Body of pancreas (tissue), 4 donors: ENCODE measurements at regions not wholly inside any gene's neighbourhood (a gene's known extent, or its start where the extent isn't known, plus 50 kb on each side); places are given as distances from the start of the nearest gene placed in this dataset.

ENCODE experiments used
- ATAC-seq: fragments of 150-250 bp; one replicate; pipeline ENCODE4 v1.9.1; 2016
- DNase-seq, 4 donors: peaks; one replicate each; pipeline ENCODE4 v3.0.0-alpha.2; 2019
- H3K27ac ChIP-seq, 4 donors: fragments of 200-600 bp; sonication (generic); 1 replicate in 3 of 4; 2 replicates in 1 of 4; pipeline versions ENCODE4 v1.5.1 to v1.6.1; 2016 to 2019; ENCODE audit warnings: mild to moderate bottlenecking in 1 of 4, mixed read lengths in 1 of 4, moderate library complexity in 1 of 4
- H3K27me3 ChIP-seq, 2 donors: fragments of 200-600 bp; sonication (generic); one replicate each; pipeline ENCODE4 v1.6.0; 2016; ENCODE audit warnings: mild to moderate bottlenecking in 1 of 2
- H3K36me3 ChIP-seq, 2 donors: fragments of 200-600 bp; sonication (generic); replicated peaks in 1 of 2; 2 replicates each; pipeline ENCODE4 v1.5.1; 2016; ENCODE audit warnings: low read depth in 2 of 2; ENCODE audit not compliant: insufficient read depth in 1 of 2
- H3K4me1 ChIP-seq: fragments of 200-600 bp; sonication (generic); one replicate; pipeline ENCODE4 v1.6.0; 2016
- H3K4me3 ChIP-seq, 2 donors: fragments of 200-600 bp; sonication (generic); 1 replicate in 1 of 2; 2 replicates in 1 of 2; pipeline ENCODE4 v1.5.1; 2016 to 2019
- H3K9me3 ChIP-seq, 3 donors: fragments of 200-600 bp; sonication (generic); 1 replicate in 2 of 3; 2 replicates in 1 of 3; pipeline ENCODE4 v1.5.1; 2016
- CTCF ChIP-seq, 7 experiments: fragments of 450-650 bp in 4 of 7; fragments of 200-600 bp in 3 of 7; sonication (generic) in 3 of 7; IDR thresholded peaks; one replicate each; pipeline ENCODE4 v1.5.1; 2016 to 2019; ENCODE audit warnings: antibody characterized with exemption in 7 of 7
- POLR2A ChIP-seq, 3 donors: fragments of 450-650 bp; IDR thresholded peaks; one replicate each; pipeline ENCODE4 v1.6.1; 2016; ENCODE audit warnings: antibody characterized with exemption in 3 of 3, mild to moderate bottlenecking in 2 of 3
- WGBS, 2 donors: methylation state at CpG; one replicate each; pipeline ENCODE4 v1.1.5; 2017; 5-methylcytosine and 5-hydroxymethylcytosine counted together
- intact Hi-C: fragments of 100-400 bp; cut with DNase I; formaldehyde crosslinking; loops from one replicate; pipeline ENCODE4 v1.15.1; 2023

- Histone ChIP-seq H3K4me3 (no peak overlapping the region), H3K27ac (peak overlapping the region in 1 of 4 donors; percentile 18), H3K36me3 (no peaks in the 10 kb centered on the region), H3K9me3 (no peaks in the 10 kb centered on the region), H3K27me3 (no peaks in the 10 kb centered on the region), H3K4me1 (no peaks in the 10 kb centered on the region)
- ATAC-seq: no peak
- DNase-seq: peak in 1 of 4 donors; percentile 7
- TF ChIP-seq POLR2A (IDR thresholded peaks at IDR 0.05): no peak
- intact Hi-C loops: no loop called here
- 58 to 82% methylated on average over 1 to 2 of the region's 2 CpGs for WGBS, 2 donors
Measured at GRCh38 chrX:74251006-74251930, 52.7 kb upstream of the ZCCHC13 start.

- 77 to 83% methylated on average over 2 of the region's 2 CpGs for WGBS, 2 donors
- DNase-seq (no peak), ATAC-seq (no peak)
- no peaks in the 10 kb centered on the region for H3K9me3 ChIP-seq
- intact Hi-C loops: no loop called here
- TF ChIP-seq CTCF (IDR thresholded peaks at IDR 0.05) (no peak), POLR2A (IDR thresholded peaks at IDR 0.05) (no peak)
- no peak overlapping the region for H3K27ac ChIP-seq
- H3K4me1 ChIP-seq: no peaks in the 10 kb centered on the region
- H3K36me3 ChIP-seq: no peaks in the 10 kb centered on the region
- no peak overlapping the region for H3K4me3 ChIP-seq
- H3K27me3 ChIP-seq: no peaks in the 10 kb centered on the region
Measured at GRCh38 chrX:74250574-74250973, 53.4 kb upstream of the ZCCHC13 start.

GRCh38 chrX:74249963-74250362 is 54.0 kb upstream of the ZCCHC13 start:
- H3K27ac ChIP-seq: no peak overlapping the region
- intact Hi-C loops: no loop called here
- DNase-seq: no peak

GRCh38 chrX:74248889-74249288 is 55.1 kb upstream of the ZCCHC13 start:
- DNase-seq (no peak), ATAC-seq (no peak)
- intact Hi-C loops: no loop called here

More at GRCh38 chrX:74249963-74250362, 54.0 kb upstream of the ZCCHC13 start:
- TF ChIP-seq CTCF (IDR thresholded peaks at IDR 0.05) (no peak), POLR2A (IDR thresholded peaks at IDR 0.05) (no peak)
- WGBS, 2 donors: 74 to 88% methylated on average over 9 to 11 of the region's 11 CpGs
- H3K27me3 ChIP-seq: no peaks in the 10 kb centered on the region
- H3K9me3 ChIP-seq: no peaks in the 10 kb centered on the region
- no peak for ATAC-seq
- H3K4me1 ChIP-seq: no peaks in the 10 kb centered on the region
- no peaks in the 10 kb centered on the region for H3K36me3 ChIP-seq
- no peak overlapping the region for H3K4me3 ChIP-seq

GRCh38 chrX:74246524-74246923 is 57.5 kb upstream of the ZCCHC13 start:
- TF ChIP-seq POLR2A (IDR thresholded peaks at IDR 0.05) (no peak), CTCF (IDR thresholded peaks at IDR 0.05) (no peak)
- no peak for DNase-seq
- intact Hi-C loops: no loop called here
- ATAC-seq: no peak
- Histone ChIP-seq H3K9me3 (no peaks in the 10 kb centered on the region), H3K4me3 (no peak overlapping the region), H3K36me3 (no peaks in the 10 kb centered on the region), H3K4me1 (no peaks in the 10 kb centered on the region), H3K27ac (no peak overlapping the region), H3K27me3 (no peaks in the 10 kb centered on the region)

More at GRCh38 chrX:74248889-74249288, 55.1 kb upstream of the ZCCHC13 start:
- Histone ChIP-seq H3K36me3 (no peaks in the 10 kb centered on the region), H3K27ac (peak overlapping the region in 1 of 4 donors; percentile 25), H3K27me3 (no peaks in the 10 kb centered on the region), H3K9me3 (no peaks in the 10 kb centered on the region), H3K4me3 (no peak overlapping the region), H3K4me1 (no peaks in the 10 kb centered on the region)
- TF ChIP-seq CTCF (IDR thresholded peaks at IDR 0.05) (no peak), POLR2A (IDR thresholded peaks at IDR 0.05) (no peak)
- WGBS, 2 donors: 62 to 67% methylated on average over 4 of the region's 4 CpGs
